Suprapubic skin (tissue), 4 donors: ENCODE measurements at regions not wholly inside any gene's neighbourhood (a gene's known extent, or its start where the extent isn't known, plus 50 kb on each side); places are given as distances from the start of the nearest gene placed in this dataset.
"Not testable (repeated sequence)": the region's sequence is repeated elsewhere in the genome, so short reads cannot be mapped to it uniquely, and the experiment has no call there.

ENCODE experiments used
- DNase-seq, 2 donors: peaks; one replicate each; pipeline ENCODE4 v3.0.0-alpha.2; 2019; ENCODE audit warnings: low spot score in 2 of 2
- H3K27ac ChIP-seq: fragments of 200-600 bp; sonication (generic); one replicate; pipeline ENCODE4 v1.5.1; 2019
- H3K27me3 ChIP-seq: fragments of 200-600 bp; sonication (generic); one replicate; pipeline ENCODE4 v1.5.1; 2019
- H3K36me3 ChIP-seq: fragments of 200-600 bp; sonication (generic); one replicate; pipeline ENCODE4 v1.5.1; 2019
- H3K4me1 ChIP-seq: fragments of 200-600 bp; sonication (generic); one replicate; pipeline ENCODE4 v1.5.1; 2019
- H3K4me3 ChIP-seq: fragments of 200-600 bp; sonication (generic); one replicate; pipeline ENCODE4 v1.5.1; 2019; ENCODE audit warnings: mild to moderate bottlenecking
- H3K9me3 ChIP-seq: fragments of 200-600 bp; sonication (generic); one replicate; pipeline ENCODE4 v1.5.1; 2019
- EP300 ChIP-seq: sonication (generic); formaldehyde crosslinking; IDR thresholded peaks from one replicate; pipeline ENCODE4 v1.6.1; 2017; ENCODE audit warnings: antibody characterized with exemption
- POLR2A ChIP-seq, 2 donors: fragments of 450-650 bp; IDR thresholded peaks; one replicate each; pipeline ENCODE4 v1.6.1; 2017; ENCODE audit warnings: antibody characterized with exemption in 2 of 2, mild to moderate bottlenecking in 2 of 2, moderate library complexity in 2 of 2
- POLR2AphosphoS5 ChIP-seq, 3 donors: sonication (generic); formaldehyde crosslinking; IDR thresholded peaks; one replicate each; pipeline ENCODE4 v1.6.1; 2017; ENCODE audit warnings: antibody characterized with exemption in 3 of 3
- WGBS: methylation state at CpG from one replicate; pipeline ENCODE4 v1.1.5; 2018; 5-methylcytosine and 5-hydroxymethylcytosine counted together
- TF ChIP-seq, protein P1 (sequence below), 2 donors: fragments of 200-600 bp in 1 of 2; fragments of 450-650 bp in 1 of 2; sonication (generic) in 1 of 2; IDR thresholded peaks; one replicate each; pipeline ENCODE4 v1.5.1; 2016 to 2019; ENCODE audit warnings: antibody characterized with exemption in 2 of 2, mild to moderate bottlenecking in 1 of 2, moderate library complexity in 1 of 2

GRCh38 chr1:5727191-5727590 is 265.0 kb downstream of the NPHP4 start:
- no peak overlapping the region for H3K4me3 ChIP-seq
- peaks cover 24% of the 10 kb centered on the region for H3K27me3 ChIP-seq
- no peak overlapping the region for H3K27ac ChIP-seq
- no peaks in the 10 kb centered on the region for H3K9me3 ChIP-seq
- no peaks in the 10 kb centered on the region for H3K4me1 ChIP-seq
- no peak for DNase-seq
- TF ChIP-seq POLR2A (IDR thresholded peaks at IDR 0.05) (no peak), EP300 (no peak), POLR2AphosphoS5 (IDR thresholded peaks at IDR 0.05) (no peak)
- TF ChIP-seq, protein P1, sequence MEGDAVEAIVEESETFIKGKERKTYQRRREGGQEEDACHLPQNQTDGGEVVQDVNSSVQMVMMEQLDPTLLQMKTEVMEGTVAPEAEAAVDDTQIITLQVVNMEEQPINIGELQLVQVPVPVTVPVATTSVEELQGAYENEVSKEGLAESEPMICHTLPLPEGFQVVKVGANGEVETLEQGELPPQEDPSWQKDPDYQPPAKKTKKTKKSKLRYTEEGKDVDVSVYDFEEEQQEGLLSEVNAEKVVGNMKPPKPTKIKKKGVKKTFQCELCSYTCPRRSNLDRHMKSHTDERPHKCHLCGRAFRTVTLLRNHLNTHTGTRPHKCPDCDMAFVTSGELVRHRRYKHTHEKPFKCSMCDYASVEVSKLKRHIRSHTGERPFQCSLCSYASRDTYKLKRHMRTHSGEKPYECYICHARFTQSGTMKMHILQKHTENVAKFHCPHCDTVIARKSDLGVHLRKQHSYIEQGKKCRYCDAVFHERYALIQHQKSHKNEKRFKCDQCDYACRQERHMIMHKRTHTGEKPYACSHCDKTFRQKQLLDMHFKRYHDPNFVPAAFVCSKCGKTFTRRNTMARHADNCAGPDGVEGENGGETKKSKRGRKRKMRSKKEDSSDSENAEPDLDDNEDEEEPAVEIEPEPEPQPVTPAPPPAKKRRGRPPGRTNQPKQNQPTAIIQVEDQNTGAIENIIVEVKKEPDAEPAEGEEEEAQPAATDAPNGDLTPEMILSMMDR (IDR thresholded peaks at IDR 0.05), result no peak
- no peaks in the 10 kb centered on the region for H3K36me3 ChIP-seq

DNA sequence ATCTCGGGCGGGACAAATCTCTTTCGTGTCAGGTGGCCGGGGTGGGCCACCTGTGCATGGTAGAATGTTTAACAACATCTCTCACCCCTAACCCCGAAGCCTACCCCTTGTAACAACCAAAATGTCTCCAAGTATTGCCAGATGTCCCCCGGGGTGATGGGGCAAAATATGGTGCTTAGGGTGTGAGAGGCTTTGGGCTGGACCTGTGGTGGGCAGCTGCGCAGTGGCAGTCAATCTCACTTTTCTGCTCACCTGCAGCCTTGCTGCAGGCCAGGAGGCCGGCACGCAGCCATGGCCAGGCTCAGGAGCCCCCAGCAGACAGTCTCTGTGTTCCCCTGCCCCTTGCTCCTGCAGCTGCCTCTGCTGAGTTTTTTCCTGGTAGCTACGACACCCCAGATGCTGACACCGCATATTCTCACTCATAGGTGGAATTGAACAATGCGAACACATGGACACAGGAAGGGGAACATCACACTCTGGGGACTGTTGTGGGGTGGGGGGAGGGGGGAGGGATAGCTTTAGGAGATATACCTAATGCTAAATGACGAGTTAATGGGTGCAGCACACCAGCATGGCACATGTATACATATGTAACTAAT is 265.5 kb downstream of the NPHP4 start:
- not testable (repeated sequence) for H3K4me3 ChIP-seq, H3K9me3 ChIP-seq, H3K36me3 ChIP-seq, H3K4me1 ChIP-seq, H3K27ac ChIP-seq
- peak in 1 of 2 donors; percentile 8 for DNase-seq
- peaks cover 24% of the 10 kb centered on the region for H3K27me3 ChIP-seq
- WGBS, result 73% methylated on average over 13 of the region's 13 CpGs

DNA sequence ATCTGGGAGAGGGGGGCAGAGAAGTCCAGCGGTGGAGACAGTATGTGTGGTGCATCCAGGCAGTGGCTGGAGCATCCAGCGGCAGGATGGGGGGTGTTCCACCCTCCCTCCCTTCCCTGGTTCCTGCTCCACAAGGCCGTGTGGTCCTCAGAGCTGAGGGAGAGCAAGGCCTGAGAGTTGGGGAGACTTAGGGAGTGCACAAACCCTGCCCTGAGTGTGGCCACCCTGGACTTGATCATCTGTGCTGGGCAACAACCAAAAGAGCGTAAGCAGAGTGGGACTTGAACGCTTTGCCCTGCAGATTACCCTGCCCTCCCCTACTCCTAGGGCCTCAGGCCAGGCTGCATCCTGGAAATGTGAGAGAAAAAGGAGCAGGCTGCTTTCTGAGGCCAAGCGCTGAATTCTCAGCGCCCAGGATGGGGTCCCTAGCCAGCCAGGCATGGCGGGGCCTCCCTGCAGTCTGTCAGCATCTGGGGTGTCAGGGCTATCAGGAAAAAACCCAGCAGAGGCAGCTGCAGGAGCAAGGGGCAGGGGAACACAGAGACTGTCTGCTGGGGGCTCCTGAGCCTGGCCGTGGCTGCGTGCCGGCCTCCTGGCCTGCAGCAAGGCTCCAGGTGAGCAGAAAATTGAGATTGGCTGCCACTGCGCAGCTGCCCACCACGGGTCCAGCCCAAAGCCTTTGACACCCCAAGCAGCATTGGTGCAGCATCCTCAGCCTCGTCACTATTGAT is 266.2 kb downstream of the NPHP4 start:
- WGBS, result 70% methylated on average over 8 of the region's 14 CpGs
- Histone ChIP-seq H3K27me3 (peaks cover 24% of the 10 kb centered on the region), H3K36me3 (no peaks in the 10 kb centered on the region), H3K9me3 (no peaks in the 10 kb centered on the region), H3K4me1 (peaks cover 3% of the 10 kb centered on the region), H3K4me3 (no peak overlapping the region), H3K27ac (no peak overlapping the region)
- peak; percentile 31 to 53 for DNase-seq
- no peak for TF ChIP-seq POLR2AphosphoS5 (IDR thresholded peaks at IDR 0.05)

DNA sequence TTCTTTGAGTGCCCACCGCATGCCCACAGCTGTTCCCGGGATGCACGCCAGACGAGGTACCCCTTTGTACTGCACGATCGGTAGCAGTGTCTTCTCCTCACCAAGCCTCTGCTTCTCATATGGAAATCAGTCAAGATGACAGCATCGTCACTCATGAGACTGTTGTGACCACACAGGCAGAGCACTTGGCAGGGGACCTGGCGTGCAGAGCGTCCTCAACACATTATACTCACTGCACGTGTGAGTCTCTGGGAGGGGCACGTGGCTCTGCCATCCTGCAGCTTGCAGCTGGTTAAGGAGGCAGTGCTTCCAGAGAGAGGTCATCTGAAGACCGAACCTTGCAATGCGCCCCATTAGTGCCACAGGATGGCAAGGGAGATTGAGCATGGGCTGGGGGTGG is 266.8 kb downstream of the NPHP4 start:
- Histone ChIP-seq H3K4me1 (peaks cover 8% of the 10 kb centered on the region), H3K36me3 (no peaks in the 10 kb centered on the region), H3K27ac (no peak overlapping the region), H3K9me3 (no peaks in the 10 kb centered on the region), H3K27me3 (peaks cover 24% of the 10 kb centered on the region), H3K4me3 (no peak overlapping the region)
- TF ChIP-seq POLR2AphosphoS5 (IDR thresholded peaks at IDR 0.05) (no peak), EP300 (no peak), POLR2A (IDR thresholded peaks at IDR 0.05) (no peak)
- TF ChIP-seq, protein P1 (IDR thresholded peaks at IDR 0.05), result no peak
- WGBS, result 69% methylated on average over 13 of the region's 13 CpGs
- peak; percentile 33 to 78 for DNase-seq

GRCh38 chr1:5724847-5725246 is 267.4 kb downstream of the NPHP4 start:
- TF ChIP-seq POLR2A (IDR thresholded peaks at IDR 0.05) (no peak), EP300 (no peak), POLR2AphosphoS5 (IDR thresholded peaks at IDR 0.05) (no peak)
- TF ChIP-seq, protein P1 (IDR thresholded peaks at IDR 0.05), result no peak
- DNase-seq, result peak; percentile 16 to 52
- Histone ChIP-seq H3K36me3 (no peaks in the 10 kb centered on the region), H3K4me1 (peaks cover 8% of the 10 kb centered on the region), H3K9me3 (no peaks in the 10 kb centered on the region), H3K4me3 (no peak overlapping the region), H3K27me3 (peaks cover 24% of the 10 kb centered on the region), H3K27ac (no peak overlapping the region)
- WGBS, result 80% methylated on average over 2 of the region's 9 CpGs

DNA sequence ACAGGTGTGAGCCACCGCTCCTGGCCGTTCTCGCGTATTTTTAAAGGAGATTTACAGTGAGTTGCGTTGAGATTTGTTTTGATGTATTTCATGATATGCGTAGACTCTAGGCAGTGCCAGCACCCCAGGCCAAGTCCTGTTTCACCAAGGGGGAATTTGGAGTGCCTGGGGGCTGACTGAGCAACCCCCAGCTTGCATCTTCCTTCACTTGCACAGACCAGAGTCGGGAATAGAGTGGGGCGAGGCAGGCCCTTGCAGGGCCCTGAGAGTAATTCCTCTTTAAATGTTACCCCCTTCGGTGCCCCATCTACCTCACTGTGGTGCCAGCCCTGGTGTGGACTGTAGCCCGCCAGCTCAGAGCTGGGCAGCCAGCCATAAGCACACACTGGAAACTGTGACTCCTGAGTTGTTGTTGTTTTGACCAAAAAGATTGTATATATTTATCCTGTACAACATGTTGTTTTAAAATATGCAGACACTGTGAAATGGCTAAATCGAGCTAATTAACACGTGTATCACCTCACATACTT is 269.5 kb downstream of the NPHP4 start:
- peaks cover 8% of the 10 kb centered on the region for H3K4me1 ChIP-seq
- WGBS, result 77% methylated on average over 12 of the region's 12 CpGs
- peaks cover 31% of the 10 kb centered on the region for H3K27me3 ChIP-seq
- no peak overlapping the region for H3K27ac ChIP-seq
- no peaks in the 10 kb centered on the region for H3K9me3 ChIP-seq
- no peak overlapping the region for H3K4me3 ChIP-seq
- TF ChIP-seq, protein P1 (IDR thresholded peaks at IDR 0.05), result no peak
- TF ChIP-seq POLR2AphosphoS5 (IDR thresholded peaks at IDR 0.05) (no peak), EP300 (no peak), POLR2A (IDR thresholded peaks at IDR 0.05) (no peak)
- DNase-seq, result no peak
- no peaks in the 10 kb centered on the region for H3K36me3 ChIP-seq
